GM12865 (cell line): ENCODE measurements at regions not wholly inside any gene's neighbourhood (a gene's known extent, or its start where the extent isn't known, plus 50 kb on each side); places are given as distances from the start of the nearest gene placed in this dataset.

Source experiments
- DNase-seq: peaks from one replicate; pipeline ENCODE4 v3.0.0; 2010; ENCODE audit warnings: low read depth
- H3K4me3 ChIP-seq: 2 replicates; pipeline ENCODE4 v1.5.1; 2011; ENCODE audit warnings: mild to moderate bottlenecking, low read depth, low read length, control low read depth
- CTCF ChIP-seq: IDR thresholded peaks from 2 replicates; pipeline ENCODE4 v1.5.1; 2011; ENCODE audit warnings: low read length, control low read depth, low read depth, inconsistent platforms; ENCODE audit not compliant: insufficient read depth; ENCODE audit errors: missing control alignments

- no peak for DNase-seq
- no peak overlapping the region for H3K4me3 ChIP-seq
- no peak for TF ChIP-seq CTCF
Measured at GRCh38 chr21:34307991-34308532, 55.7 kb upstream of the KCNE2 start.

- DNase-seq: no peak
- no peak overlapping the region for H3K4me3 ChIP-seq
- no peak for TF ChIP-seq CTCF
Measured at GRCh38 chr21:34311561-34312330, 52.1 kb upstream of the KCNE2 start.

- DNase-seq: no peak
- no peak for TF ChIP-seq CTCF
- H3K4me3 ChIP-seq: no peak overlapping the region
Measured at GRCh38 chr21:34313116-34313515, 50.7 kb upstream of the KCNE2 start.
